ENCODE measurements at regions not wholly inside any gene's neighbourhood (a gene's known extent, or its start where the extent isn't known, plus 50 kb on each side); places are given as distances from the start of the nearest gene placed in this dataset.
"Not testable (repeated sequence)": the region's sequence is repeated elsewhere in the genome, so short reads cannot be mapped to it uniquely, and the experiment has no call there.

- ATAC-seq; H3K27ac ChIP-seq; H3K4me2 ChIP-seq; H3K4me1 ChIP-seq; POLR2A ChIA-PET; FAIRE-seq; CTCF ChIA-PET; DNase-seq (ENCODE audit: low read depth in 1 of 2, low spot score in 1 of 2); H3K4me3 ChIP-seq; H3K9me3 ChIP-seq: not testable (repeated sequence)
- 0% methylated on average over 2 of the region's 2 CpGs for WGBS (ENCODE audit: missing lambda C conversion rate)
Observed at GRCh38 chr21:9883047-9883446, 638.3 kb upstream of the TPTE start.

- CTCF ChIA-PET; FAIRE-seq; H3K9me3 ChIP-seq; H3K4me2 ChIP-seq; H3K4me1 ChIP-seq; H3K4me3 ChIP-seq; DNase-seq (ENCODE audit: low read depth in 1 of 2, low spot score in 1 of 2); ATAC-seq; H3K27ac ChIP-seq; POLR2A ChIA-PET: not testable (repeated sequence)
- 0% methylated on average over 2 of the region's 2 CpGs for WGBS (ENCODE audit: missing lambda C conversion rate)
Observed at GRCh38 chr21:9883571-9884282, 637.7 kb upstream of the TPTE start.

DNA sequence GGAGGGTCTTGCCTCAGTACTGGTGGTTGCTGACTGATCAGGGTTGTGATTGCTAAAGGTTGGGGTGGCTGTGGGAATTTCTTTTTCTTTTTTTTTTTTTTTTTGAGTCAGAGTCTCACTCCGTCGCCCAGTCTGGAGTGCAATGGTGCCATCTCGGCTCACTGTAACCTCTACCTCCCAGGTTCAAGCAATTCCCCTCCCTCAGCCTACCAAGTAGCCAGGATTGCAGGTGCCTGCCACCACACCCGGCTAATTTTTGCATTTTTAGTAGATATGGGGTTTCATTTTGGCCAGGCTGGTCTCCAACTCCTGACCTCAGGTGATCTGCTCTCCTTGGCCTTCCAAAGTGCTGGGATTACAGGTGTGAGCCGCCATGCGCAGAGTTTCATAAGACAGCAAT lies 632.9 kb upstream of the TPTE start:
- H3K4me2 ChIP-seq; H3K4me3 ChIP-seq; POLR2A ChIA-PET; FAIRE-seq; CTCF ChIA-PET; H3K9me3 ChIP-seq; H3K4me1 ChIP-seq; ATAC-seq; H3K27ac ChIP-seq; DNase-seq (ENCODE audit: low read depth in 1 of 2, low spot score in 1 of 2): not testable (repeated sequence)
- WGBS (ENCODE audit: missing lambda C conversion rate): 19% methylated on average over 6 of the region's 6 CpGs

GRCh38 chr21:9903579-9903978 lies 617.8 kb upstream of the TPTE start:
- POLR2A ChIA-PET: not testable (repeated sequence)

GRCh38 chr21:9914135-9914534 lies 607.2 kb upstream of the TPTE start:
- H3K4me3 ChIP-seq; H3K4me2 ChIP-seq; H3K9me3 ChIP-seq; DNase-seq (ENCODE audit: low read depth in 1 of 2, low spot score in 1 of 2); FAIRE-seq; CTCF ChIA-PET; POLR2A ChIA-PET; H3K4me1 ChIP-seq; ATAC-seq; H3K27ac ChIP-seq: not testable (repeated sequence)
- WGBS (ENCODE audit: missing lambda C conversion rate): under 1% methylated on average over 5 of the region's 5 CpGs

More at GRCh38 chr21:9903579-9903978, 617.8 kb upstream of the TPTE start:
- FAIRE-seq; H3K4me1 ChIP-seq; DNase-seq (ENCODE audit: low read depth in 1 of 2, low spot score in 1 of 2); CTCF ChIA-PET; H3K9me3 ChIP-seq; H3K4me3 ChIP-seq; H3K27ac ChIP-seq; H3K4me2 ChIP-seq; ATAC-seq: not testable (repeated sequence)
- WGBS (ENCODE audit: missing lambda C conversion rate): 0% methylated on average over 2 of the region's 3 CpGs

DNA sequence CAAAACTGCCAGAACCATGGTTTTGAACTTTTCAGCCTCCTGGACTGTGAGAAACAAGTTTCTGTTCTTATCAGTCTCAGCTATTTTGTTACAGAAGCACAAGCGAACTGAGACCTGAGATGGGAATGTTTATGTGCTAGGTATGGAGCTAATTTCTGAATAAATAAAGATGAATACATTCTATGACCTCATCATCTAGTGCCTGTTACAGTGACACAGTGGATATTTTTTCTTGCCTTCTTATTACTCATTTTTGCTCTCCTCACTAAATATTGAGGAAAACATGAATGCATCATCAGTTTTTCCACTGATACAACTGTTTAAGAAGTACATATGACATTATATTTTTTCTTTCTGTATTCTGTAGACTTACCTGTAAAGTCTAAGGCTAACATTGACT lies 601.9 kb upstream of the TPTE start:
- H3K27ac ChIP-seq; POLR2A ChIA-PET; H3K4me1 ChIP-seq; ATAC-seq; DNase-seq (ENCODE audit: low read depth in 1 of 2, low spot score in 1 of 2); CTCF ChIA-PET; H3K4me2 ChIP-seq; H3K9me3 ChIP-seq; H3K4me3 ChIP-seq; FAIRE-seq: not testable (repeated sequence)
- WGBS (ENCODE audit: missing lambda C conversion rate): 0% methylated on average over 1 of the region's 1 CpG

DNA sequence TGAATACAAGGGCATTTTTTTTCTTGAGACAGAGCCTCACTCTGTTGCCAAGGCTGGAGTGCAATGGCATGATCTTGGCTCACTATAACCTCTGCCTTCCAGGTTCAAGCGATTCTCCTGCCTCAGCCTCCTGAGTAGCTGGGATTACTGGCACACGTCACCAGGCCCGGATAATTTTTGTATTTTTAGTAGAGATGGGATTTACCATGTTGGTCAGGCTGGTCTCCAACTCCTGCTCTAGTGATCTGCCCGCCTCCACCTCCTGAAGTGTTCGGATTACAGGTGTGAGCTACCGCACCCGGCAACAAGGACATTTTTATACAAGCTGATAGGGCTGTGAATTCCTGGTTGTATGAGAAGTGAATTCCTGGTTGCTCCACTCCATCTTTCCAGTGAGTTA lies 577.7 kb upstream of the TPTE start:
- FAIRE-seq; DNase-seq (ENCODE audit: low read depth in 1 of 2, low spot score in 1 of 2); H3K4me3 ChIP-seq; H3K9me3 ChIP-seq; ATAC-seq; H3K4me1 ChIP-seq; POLR2A ChIA-PET; H3K27ac ChIP-seq; H3K4me2 ChIP-seq; CTCF ChIA-PET: not testable (repeated sequence)
- 29% methylated on average over 7 of the region's 7 CpGs for WGBS (ENCODE audit: missing lambda C conversion rate)

DNA sequence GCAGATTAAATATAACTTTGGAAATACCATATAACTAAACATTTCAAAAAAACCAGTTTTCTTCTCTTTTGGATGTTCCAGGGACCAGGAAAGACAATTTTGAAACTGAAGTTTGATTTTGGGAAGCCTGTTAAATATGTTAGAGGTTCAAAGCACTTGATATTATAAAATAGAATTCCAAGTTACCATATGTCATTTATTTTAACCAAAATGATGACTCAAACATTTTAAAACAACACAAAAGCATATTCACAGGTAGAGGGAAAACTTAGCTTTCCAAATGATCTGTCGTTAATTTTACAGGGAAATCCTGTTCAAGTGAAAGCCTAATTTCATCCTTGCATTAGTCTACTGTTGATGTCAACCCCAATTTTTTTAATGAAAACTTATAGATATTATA lies 575.3 kb upstream of the TPTE start:
- H3K4me1 ChIP-seq; H3K4me2 ChIP-seq; H3K4me3 ChIP-seq; FAIRE-seq; POLR2A ChIA-PET; H3K27ac ChIP-seq; DNase-seq (ENCODE audit: low read depth in 1 of 2, low spot score in 1 of 2); ATAC-seq; CTCF ChIA-PET; H3K9me3 ChIP-seq: not testable (repeated sequence)
- 2% methylated on average over 1 of the region's 1 CpG for WGBS (ENCODE audit: missing lambda C conversion rate)

DNA sequence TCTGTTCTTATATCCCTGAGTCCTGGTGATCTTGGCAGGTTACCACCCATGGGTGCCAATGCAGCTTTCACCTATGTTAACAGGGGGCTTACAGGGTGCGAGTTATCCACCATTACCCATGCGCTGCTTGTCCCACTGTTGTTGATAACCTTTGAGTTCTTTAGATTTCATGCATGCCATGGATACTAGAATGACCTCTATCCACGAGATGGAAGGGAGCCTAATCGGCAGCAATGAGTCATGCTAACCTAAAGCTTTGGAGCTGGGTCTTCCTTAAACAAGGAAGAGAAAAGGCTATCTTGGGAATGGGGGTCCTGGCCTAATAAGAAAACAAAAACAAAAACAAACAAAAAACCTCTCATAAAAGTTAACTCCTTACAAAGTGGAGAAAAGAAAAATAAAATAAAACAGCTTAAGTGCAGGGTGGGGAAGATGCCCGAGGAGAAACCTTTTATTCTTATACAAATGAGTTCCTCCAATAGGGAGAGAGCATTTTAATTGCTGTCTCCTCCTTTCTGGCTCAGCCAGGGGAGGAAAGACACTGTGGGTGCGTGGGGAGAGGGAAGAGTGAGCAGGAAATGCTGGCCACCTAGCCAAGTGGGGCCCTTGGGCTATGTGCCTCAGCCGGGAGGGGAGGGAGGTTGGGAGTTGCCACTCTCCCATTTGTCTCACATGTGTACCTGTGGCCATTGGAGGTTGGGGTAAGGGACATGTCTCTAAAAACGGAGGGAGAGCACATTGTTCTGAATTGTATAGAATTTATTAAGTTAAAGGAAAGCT lies 571.7 kb upstream of the TPTE start:
- FAIRE-seq; H3K4me3 ChIP-seq; POLR2A ChIA-PET; H3K4me1 ChIP-seq; ATAC-seq; H3K27ac ChIP-seq; H3K4me2 ChIP-seq; CTCF ChIA-PET; H3K9me3 ChIP-seq; DNase-seq (ENCODE audit: low read depth in 1 of 2, low spot score in 1 of 2): not testable (repeated sequence)
- 1% methylated on average over 8 of the region's 8 CpGs for WGBS (ENCODE audit: missing lambda C conversion rate)

GRCh38 chr21:9950363-9950762 lies 571.0 kb upstream of the TPTE start:
- CTCF ChIA-PET; DNase-seq (ENCODE audit: low read depth in 1 of 2, low spot score in 1 of 2); H3K9me3 ChIP-seq; H3K4me1 ChIP-seq; H3K4me3 ChIP-seq; FAIRE-seq; H3K27ac ChIP-seq; ATAC-seq; POLR2A ChIA-PET; H3K4me2 ChIP-seq: not testable (repeated sequence)
- 2% methylated on average over 2 of the region's 2 CpGs for WGBS (ENCODE audit: missing lambda C conversion rate)

- DNase-seq (ENCODE audit: low read depth in 1 of 2, low spot score in 1 of 2); FAIRE-seq; H3K4me2 ChIP-seq; H3K27ac ChIP-seq; H3K9me3 ChIP-seq; ATAC-seq; POLR2A ChIA-PET; CTCF ChIA-PET; H3K4me3 ChIP-seq; H3K4me1 ChIP-seq: not testable (repeated sequence)
Observed at GRCh38 chr21:9958791-9959190, 562.6 kb upstream of the TPTE start.
